CD4-positive, alpha-beta memory T cell (primary cell): ENCODE measurements at regions not wholly inside any gene's neighbourhood (a gene's known extent, or its start where the extent isn't known, plus 50 kb on each side); places are given as distances from the start of the nearest gene placed in this dataset.

Source experiments
- CTCF ChIA-PET: fragments of 350-600 bp; sonication (Branson Sonifier 250); formaldehyde crosslinking; loops from one replicate; lab custom pipeline; 2021; ENCODE audit warnings: inconsistent platforms; ENCODE audit not compliant: partially characterized antibody; lab: Charles Lee
- POLR2A ChIA-PET: fragments of 350-600 bp; sonication (Branson Sonifier 250); formaldehyde crosslinking; loops from one replicate; lab custom pipeline; 2021; ENCODE audit not compliant: partially characterized antibody; lab: Charles Lee
- DNase-seq, 5 donors: peaks; one replicate each; pipeline versions ENCODE4 v3.0.0 to v3.0.0-alpha.2; 2020 to 2022; ENCODE audit warnings: mixed read lengths in 1 of 5
- H3K27ac ChIP-seq: one replicate; pipeline ENCODE4 v1.7.0; 2013; ENCODE audit warnings: low read depth, low read length
- H3K27me3 ChIP-seq: 2 replicates; pipeline ENCODE4 v1.7.0; 2013; ENCODE audit warnings: mild to moderate bottlenecking, low read length, moderate library complexity; ENCODE audit not compliant: insufficient read depth
- H3K36me3 ChIP-seq: 2 replicates; pipeline ENCODE4 v1.7.0; 2013; ENCODE audit warnings: mild to moderate bottlenecking, low read length, moderate library complexity; ENCODE audit not compliant: insufficient read depth
- H3K4me1 ChIP-seq: 2 replicates; pipeline ENCODE4 v1.7.0; 2013; ENCODE audit warnings: mild to moderate bottlenecking, low read length, moderate library complexity; ENCODE audit not compliant: insufficient read depth
- H3K4me3 ChIP-seq, 2 donors: one replicate each; pipeline ENCODE4 v1.7.0; 2013; ENCODE audit warnings: low read length in 2 of 2, mild to moderate bottlenecking in 1 of 2
- H3K9me3 ChIP-seq, 2 donors: one replicate each; pipeline ENCODE4 v1.7.0; 2013; ENCODE audit warnings: low read length in 2 of 2, control low read depth in 1 of 2; ENCODE audit not compliant: control insufficient read depth in 1 of 2
- H3K27ac Mint-ChIP-seq, 7 donors: one replicate each; pipeline ENCODE4 v1.8.0; 2020 to 2021; ENCODE audit warnings: mixed read lengths in 7 of 7, mild to moderate bottlenecking in 6 of 7, inconsistent platforms in 3 of 7, moderate library complexity in 3 of 7
- H3K27me3 Mint-ChIP-seq, 2 donors: one replicate each; pipeline ENCODE4 v1.8.0; 2020 to 2021; ENCODE audit warnings: mixed read lengths in 2 of 2
- H3K36me3 Mint-ChIP-seq, 2 donors: one replicate each; pipeline ENCODE4 v1.8.0; 2020 to 2021; ENCODE audit warnings: mixed read lengths in 2 of 2, inconsistent platforms in 1 of 2, mild to moderate bottlenecking in 1 of 2
- H3K4me1 Mint-ChIP-seq, 4 donors: one replicate each; pipeline ENCODE4 v1.8.0; 2020 to 2021; ENCODE audit warnings: mixed read lengths in 4 of 4, mild to moderate bottlenecking in 1 of 4
- H3K4me3 Mint-ChIP-seq, 8 donors: one replicate each; pipeline ENCODE4 v1.8.0; 2020 to 2021; ENCODE audit warnings: mixed read lengths in 8 of 8, mild to moderate bottlenecking in 7 of 8, moderate library complexity in 6 of 8, inconsistent platforms in 3 of 8
- H3K9me3 Mint-ChIP-seq, 8 donors: one replicate each; pipeline ENCODE4 v1.8.0; 2020 to 2021; ENCODE audit warnings: mixed read lengths in 8 of 8, mild to moderate bottlenecking in 5 of 8, inconsistent platforms in 3 of 8, moderate library complexity in 1 of 8
- intact Hi-C: fragments of 100-400 bp; cut with micrococcal nuclease; formaldehyde crosslinking; loops from one replicate; pipeline ENCODE4 v1.15.1; 2023

DNA sequence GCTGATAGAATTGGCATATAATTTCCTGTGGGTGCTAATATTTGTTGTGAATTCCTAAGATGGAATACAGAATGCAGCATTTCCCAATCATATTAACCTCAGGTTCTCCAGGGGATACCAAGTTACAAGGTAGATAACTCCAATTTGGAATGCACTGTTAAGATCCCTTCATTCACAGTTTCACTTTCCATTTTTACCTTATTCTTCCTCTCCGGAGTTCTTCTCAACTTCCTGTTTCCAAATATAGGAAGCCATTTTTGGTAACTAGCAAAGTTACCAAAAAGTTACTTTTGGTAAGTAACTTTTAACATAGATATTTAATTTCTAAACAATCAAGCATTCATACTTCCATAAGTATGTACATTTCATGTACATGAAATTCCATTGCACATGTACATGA is 63.5 kb upstream of the PHACTR2 start:
- CTCF ChIA-PET, result no interaction called here
- H3K36me3 ChIP-seq, result no peaks in the 10 kb centered on the region

GRCh38 chr6:143613749-143614148 is 64.0 kb upstream of the PHACTR2 start:
- intact Hi-C loops, result no loop called here
- ChIA-PET POLR2A (no interaction called here), CTCF (no interaction called here)
- no peaks in the 10 kb centered on the region for H3K27me3 Mint-ChIP-seq
- DNase-seq, result no peak
- Histone ChIP-seq H3K4me1 (peaks cover 14% of the 10 kb centered on the region), H3K36me3 (no peaks in the 10 kb centered on the region), H3K9me3 (no peaks in the 10 kb centered on the region), H3K27ac (no peak overlapping the region), H3K4me3 (no peak overlapping the region), H3K27me3 (no peaks in the 10 kb centered on the region)
- H3K4me3 Mint-ChIP-seq, result peak overlapping the region in 1 of 8 donors; percentile 41
- peaks cover 10 to 11% of the 10 kb centered on the region in 2 donors for H3K36me3 Mint-ChIP-seq
- peaks cover 0 to 3% (median 0%) of the 10 kb centered on the region in 8 donors for H3K9me3 Mint-ChIP-seq
- H3K27ac Mint-ChIP-seq, result peak overlapping the region in 1 of 7 donors; percentile 22
- peaks cover 37 to 73% (median 58%) of the 10 kb centered on the region in 4 donors for H3K4me1 Mint-ChIP-seq

More for the DNA sequence above, 63.5 kb upstream of the PHACTR2 start:
- H3K9me3 Mint-ChIP-seq, result peaks cover 0 to 3% (median 0%) of the 10 kb centered on the region in 8 donors
- Histone ChIP-seq H3K27ac (no peak overlapping the region), H3K4me1 (peaks cover 18% of the 10 kb centered on the region), H3K4me3 (no peak overlapping the region), H3K9me3 (no peaks in the 10 kb centered on the region), H3K27me3 (no peaks in the 10 kb centered on the region)
- no peak for DNase-seq
- POLR2A ChIA-PET, result no interaction called here
- H3K27ac Mint-ChIP-seq, result peak overlapping the region in 1 of 7 donors; percentile 42
- H3K36me3 Mint-ChIP-seq, result peaks cover 10 to 12% of the 10 kb centered on the region in 2 donors
- H3K27me3 Mint-ChIP-seq, result no peaks in the 10 kb centered on the region
- intact Hi-C loops, result no loop called here
- H3K4me1 Mint-ChIP-seq, result peaks cover 38 to 73% (median 58%) of the 10 kb centered on the region in 4 donors
- peak overlapping the region in 5 of 8 donors; percentile 41 to 76 (median 52) for H3K4me3 Mint-ChIP-seq

DNA sequence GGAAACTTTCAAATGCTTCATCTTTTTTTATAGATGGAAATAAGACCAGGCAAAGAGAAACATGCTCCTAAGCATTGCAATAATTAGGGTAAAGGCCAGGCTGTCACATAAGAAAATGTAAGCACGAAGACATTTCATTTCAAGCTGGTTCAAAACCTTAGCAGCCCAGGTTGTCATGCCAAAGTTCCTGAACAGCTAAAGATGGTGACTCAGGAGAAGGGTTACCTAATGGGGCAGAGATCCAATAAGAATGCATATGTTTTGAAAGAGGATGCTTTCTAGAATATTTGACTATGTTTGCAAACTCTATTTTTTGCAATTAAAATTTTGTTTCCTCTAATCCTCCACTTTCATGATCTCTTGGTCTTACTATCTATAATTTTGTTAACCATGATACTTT is 65.6 kb upstream of the PHACTR2 start:
- Histone ChIP-seq H3K4me3 (no peak overlapping the region), H3K27ac (no peak overlapping the region), H3K27me3 (no peaks in the 10 kb centered on the region), H3K9me3 (no peaks in the 10 kb centered on the region), H3K4me1 (peaks cover 12% of the 10 kb centered on the region), H3K36me3 (no peaks in the 10 kb centered on the region)
- peaks cover 0 to 3% (median 0%) of the 10 kb centered on the region in 8 donors for H3K9me3 Mint-ChIP-seq
- CTCF ChIA-PET, result no interaction called here
- intact Hi-C loops, result no loop called here
- H3K4me3 Mint-ChIP-seq, result no peak overlapping the region
- H3K27me3 Mint-ChIP-seq, result no peaks in the 10 kb centered on the region
- POLR2A ChIA-PET, result no interaction called here
- H3K27ac Mint-ChIP-seq, result no peak overlapping the region
- peaks cover 35 to 74% (median 55%) of the 10 kb centered on the region in 4 donors for H3K4me1 Mint-ChIP-seq
- no peak for DNase-seq
- H3K36me3 Mint-ChIP-seq, result peaks cover 8 to 9% of the 10 kb centered on the region in 2 donors

DNA sequence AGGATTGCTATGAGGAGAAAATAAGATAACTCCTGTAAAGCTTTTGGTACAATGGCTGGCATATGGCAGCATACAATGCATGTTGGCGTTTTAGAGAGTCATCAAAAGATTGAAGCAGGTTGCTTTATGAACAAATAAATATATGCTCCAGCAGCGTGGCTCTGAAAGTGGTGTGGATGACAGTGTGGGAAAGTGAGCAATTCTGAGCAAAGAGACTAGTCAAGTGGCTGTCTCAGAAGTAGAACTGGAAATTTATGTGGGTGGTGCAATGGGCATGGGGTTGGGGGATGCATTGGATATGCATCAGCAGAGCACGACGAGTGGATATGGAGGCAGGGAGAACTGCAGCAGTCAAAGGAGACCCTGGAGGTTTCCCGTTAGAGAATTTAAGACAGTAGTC is 66.2 kb upstream of the PHACTR2 start:
- no peak overlapping the region for H3K4me3 ChIP-seq
- H3K27me3 ChIP-seq, result no peaks in the 10 kb centered on the region
- intact Hi-C loops, result no loop called here
- Mint-ChIP-seq H3K27me3 (no peaks in the 10 kb centered on the region), H3K36me3 (peaks cover 6 to 8% of the 10 kb centered on the region in 2 donors), H3K27ac (peak overlapping the region in 1 of 7 donors; percentile 40), H3K4me3 (no peak overlapping the region), H3K4me1 (peaks cover 37 to 72% (median 53%) of the 10 kb centered on the region in 4 donors), H3K9me3 (peaks cover 0 to 3% (median 0%) of the 10 kb centered on the region in 8 donors)
- no peaks in the 10 kb centered on the region for H3K9me3 ChIP-seq
- peaks cover 12% of the 10 kb centered on the region for H3K4me1 ChIP-seq
- DNase-seq, result no peak
- no peaks in the 10 kb centered on the region for H3K36me3 ChIP-seq
- POLR2A ChIA-PET, result no interaction called here
- H3K27ac ChIP-seq, result no peak overlapping the region
- CTCF ChIA-PET, result interaction anchor here (0.8 kb wide), 1 partner anchor 328 kb away, joined by 3 read pairs; no protein-coding TSS in a partner anchor

DNA sequence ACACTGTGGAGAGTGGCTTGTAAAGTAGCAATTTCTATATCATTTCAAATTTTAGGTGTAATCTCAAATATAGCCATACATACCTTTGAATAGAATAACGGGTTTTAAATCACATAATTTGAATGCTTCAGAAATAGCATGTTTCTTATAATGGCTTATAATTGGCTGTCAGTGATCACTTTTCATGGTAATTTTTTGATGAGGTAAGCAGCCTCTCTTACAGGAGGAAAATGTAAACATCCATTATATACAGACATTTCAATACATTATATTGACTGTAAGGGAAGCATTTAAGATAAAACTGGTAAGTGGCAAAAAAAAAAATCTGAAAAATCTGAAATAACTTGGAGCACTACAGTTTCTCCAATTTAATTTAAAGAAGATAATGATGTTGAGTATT is 67.8 kb upstream of the PHACTR2 start:
- H3K36me3 ChIP-seq, result no peaks in the 10 kb centered on the region
- no peaks in the 10 kb centered on the region for H3K9me3 ChIP-seq
- ChIA-PET CTCF (interaction anchor here (1.2 kb wide), 1 partner anchor 35 kb away, joined by 3 read pairs; no protein-coding TSS in a partner anchor), POLR2A (interaction anchor here (2.1 kb wide), 1 partner anchor 10 kb away, joined by 5 read pairs; no protein-coding TSS in a partner anchor)
- H3K4me3 ChIP-seq, result no peak overlapping the region
- Mint-ChIP-seq H3K27me3 (no peaks in the 10 kb centered on the region), H3K27ac (no peak overlapping the region), H3K4me1 (peaks cover 31 to 70% (median 48%) of the 10 kb centered on the region in 4 donors), H3K4me3 (no peak overlapping the region), H3K9me3 (peaks cover 0 to 3% (median 0%) of the 10 kb centered on the region in 8 donors), H3K36me3 (peaks cover 4 to 6% of the 10 kb centered on the region in 2 donors)
- intact Hi-C loops, result no loop called here
- no peak overlapping the region for H3K27ac ChIP-seq
- H3K27me3 ChIP-seq, result no peaks in the 10 kb centered on the region
- peaks cover 12% of the 10 kb centered on the region for H3K4me1 ChIP-seq
- DNase-seq, result no peak

- no peaks in the 10 kb centered on the region for H3K27me3 Mint-ChIP-seq
- no peak overlapping the region for H3K27ac Mint-ChIP-seq
- DNase-seq, result no peak
- POLR2A ChIA-PET, result interaction anchor here (0.8 to 2.1 kb wide), 3 partner anchors 8 to 12 kb away, joined by 3 to 5 read pairs (median 3); no protein-coding TSS in a partner anchor
- peaks cover 0 to 3% (median 0%) of the 10 kb centered on the region in 8 donors for H3K9me3 Mint-ChIP-seq
- Histone ChIP-seq H3K27me3 (no peaks in the 10 kb centered on the region), H3K9me3 (no peaks in the 10 kb centered on the region), H3K4me1 (peaks cover 11% of the 10 kb centered on the region), H3K27ac (no peak overlapping the region), H3K36me3 (no peaks in the 10 kb centered on the region), H3K4me3 (no peak overlapping the region)
- no peak overlapping the region for H3K4me3 Mint-ChIP-seq
- intact Hi-C loops, result no loop called here
- CTCF ChIA-PET, result interaction anchor here (1.2 kb wide), 1 partner anchor 20 kb away, joined by 3 read pairs; no protein-coding TSS in a partner anchor
- H3K4me1 Mint-ChIP-seq, result peaks cover 27 to 65% (median 46%) of the 10 kb centered on the region in 4 donors
- H3K36me3 Mint-ChIP-seq, result peaks cover 4 to 6% of the 10 kb centered on the region in 2 donors
Measured at GRCh38 chr6:143609501-143609900, 68.3 kb upstream of the PHACTR2 start.

DNA sequence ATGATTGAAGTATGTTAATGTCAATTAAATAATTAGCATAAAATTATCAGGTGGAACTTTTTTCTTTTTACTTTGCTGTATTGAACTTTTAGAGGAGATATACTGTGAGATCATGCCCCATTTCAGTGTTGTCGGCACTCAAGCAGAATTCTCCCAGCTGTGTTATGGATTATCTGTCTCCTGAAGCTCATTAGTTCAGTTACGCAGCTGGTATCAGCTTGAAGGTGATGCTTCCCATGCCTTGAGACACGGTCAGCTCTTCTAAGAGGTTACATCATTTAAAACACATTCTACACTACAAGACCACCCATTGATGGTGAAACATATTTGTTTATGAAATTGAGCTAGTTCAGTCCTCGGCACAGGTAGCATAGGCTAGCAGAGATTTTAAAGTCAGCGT is 68.9 kb upstream of the PHACTR2 start:
- Histone ChIP-seq H3K9me3 (no peaks in the 10 kb centered on the region), H3K36me3 (no peaks in the 10 kb centered on the region), H3K27me3 (no peaks in the 10 kb centered on the region), H3K27ac (no peak overlapping the region), H3K4me1 (peaks cover 5% of the 10 kb centered on the region), H3K4me3 (no peak overlapping the region)
- Mint-ChIP-seq H3K27ac (no peak overlapping the region), H3K36me3 (peaks cover 4% of the 10 kb centered on the region in 2 donors), H3K9me3 (peaks cover 0 to 3% (median 0%) of the 10 kb centered on the region in 8 donors), H3K27me3 (no peaks in the 10 kb centered on the region), H3K4me3 (no peak overlapping the region), H3K4me1 (peaks cover 24 to 59% (median 43%) of the 10 kb centered on the region in 4 donors)
- POLR2A ChIA-PET, result interaction anchor here (0.8 to 2.1 kb wide), 3 partner anchors 8 to 12 kb away, joined by 3 to 5 read pairs (median 3); no protein-coding TSS in a partner anchor
- intact Hi-C loops, result no loop called here
- CTCF ChIA-PET, result interaction anchor here (0.8 to 1.2 kb wide), 2 partner anchors 21 to 34 kb away, joined by 3 read pairs; no protein-coding TSS in a partner anchor
- no peak for DNase-seq
